ENCODE measurements at regions not wholly inside any gene's neighbourhood (a gene's known extent, or its start where the extent isn't known, plus 50 kb on each side); places are given as distances from the start of the nearest gene placed in this dataset.

DNA sequence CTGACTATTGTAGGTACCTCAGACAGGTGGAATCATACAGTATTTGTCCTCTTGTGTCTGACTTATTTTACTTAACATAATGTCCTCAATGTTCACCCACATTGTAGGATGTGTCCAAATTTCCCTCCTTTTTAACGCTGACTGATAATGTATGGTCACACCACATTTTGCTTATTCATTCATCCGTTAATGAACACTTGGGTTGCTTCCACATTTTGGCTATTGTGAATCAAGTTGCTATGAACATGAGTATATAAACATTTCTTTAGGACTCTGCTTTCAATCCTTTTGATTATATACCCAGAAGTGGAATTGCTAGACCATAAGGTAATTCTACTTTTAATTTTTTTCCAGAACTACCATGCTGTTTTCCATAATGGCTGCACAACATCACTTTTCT, 87.0 kb upstream of the NDP start:
- TF ChIP-seq POLR2AphosphoS5 (IDR thresholded peaks at IDR 0.05; ENCODE audit: insufficient read depth, low read depth, low read length): no peak
- TF ChIP-seq, protein P1, sequence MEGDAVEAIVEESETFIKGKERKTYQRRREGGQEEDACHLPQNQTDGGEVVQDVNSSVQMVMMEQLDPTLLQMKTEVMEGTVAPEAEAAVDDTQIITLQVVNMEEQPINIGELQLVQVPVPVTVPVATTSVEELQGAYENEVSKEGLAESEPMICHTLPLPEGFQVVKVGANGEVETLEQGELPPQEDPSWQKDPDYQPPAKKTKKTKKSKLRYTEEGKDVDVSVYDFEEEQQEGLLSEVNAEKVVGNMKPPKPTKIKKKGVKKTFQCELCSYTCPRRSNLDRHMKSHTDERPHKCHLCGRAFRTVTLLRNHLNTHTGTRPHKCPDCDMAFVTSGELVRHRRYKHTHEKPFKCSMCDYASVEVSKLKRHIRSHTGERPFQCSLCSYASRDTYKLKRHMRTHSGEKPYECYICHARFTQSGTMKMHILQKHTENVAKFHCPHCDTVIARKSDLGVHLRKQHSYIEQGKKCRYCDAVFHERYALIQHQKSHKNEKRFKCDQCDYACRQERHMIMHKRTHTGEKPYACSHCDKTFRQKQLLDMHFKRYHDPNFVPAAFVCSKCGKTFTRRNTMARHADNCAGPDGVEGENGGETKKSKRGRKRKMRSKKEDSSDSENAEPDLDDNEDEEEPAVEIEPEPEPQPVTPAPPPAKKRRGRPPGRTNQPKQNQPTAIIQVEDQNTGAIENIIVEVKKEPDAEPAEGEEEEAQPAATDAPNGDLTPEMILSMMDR (IDR thresholded peaks at IDR 0.05; ENCODE audit: extremely low read depth in 1 of 2, insufficient read depth in 1 of 2, low read depth in 1 of 2, low read length in 2 of 2): no peak
- no peak for TF ChIP-seq EZH2 (IDR thresholded peaks at IDR 0.05; ENCODE audit: borderline replicate concordance, low read depth, low read length, severe bottlenecking)
- TF ChIP-seq FOS (IDR thresholded peaks at IDR 0.05; ENCODE audit: borderline replicate concordance, insufficient read depth, low read length): no peak
- no peak for TF ChIP-seq POLR2A (IDR thresholded peaks at IDR 0.05; ENCODE audit: low read depth, low read length)
- TF ChIP-seq JUN (IDR thresholded peaks at IDR 0.05; ENCODE audit: borderline replicate concordance, insufficient read depth, insufficient read length, low read depth): no peak
